ENCODE measurements at regions not wholly inside any gene's neighbourhood (a gene's known extent, or its start where the extent isn't known, plus 50 kb on each side); places are given as distances from the start of the nearest gene placed in this dataset.
A peak's percentile ranks its signal among the peaks of the same experiment; 100 is the strongest.
"Not testable (repeated sequence)": the region's sequence is repeated elsewhere in the genome, so short reads cannot be mapped to it uniquely, and the experiment has no call there.

DNA sequence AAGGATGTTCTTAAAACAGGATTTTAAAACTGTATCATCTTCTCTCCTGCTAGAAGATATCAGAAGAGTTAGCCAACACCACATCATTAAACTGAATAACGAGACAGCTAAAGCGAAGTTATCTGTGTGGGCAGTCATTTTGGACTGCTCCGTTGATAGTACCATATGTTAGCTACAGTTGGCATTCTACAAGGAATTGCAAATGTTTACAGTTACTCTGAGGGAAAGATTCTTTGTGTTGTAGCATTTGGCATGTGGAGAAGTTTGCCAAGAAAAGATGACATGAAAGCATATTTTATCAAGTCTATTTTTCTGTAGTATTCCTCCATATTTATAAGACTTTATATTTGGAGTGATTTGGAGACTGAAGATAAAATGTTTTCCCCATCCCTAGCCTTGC is 464.4 kb upstream of the POM121L12 start:
- no peak for DNase-seq

DNA sequence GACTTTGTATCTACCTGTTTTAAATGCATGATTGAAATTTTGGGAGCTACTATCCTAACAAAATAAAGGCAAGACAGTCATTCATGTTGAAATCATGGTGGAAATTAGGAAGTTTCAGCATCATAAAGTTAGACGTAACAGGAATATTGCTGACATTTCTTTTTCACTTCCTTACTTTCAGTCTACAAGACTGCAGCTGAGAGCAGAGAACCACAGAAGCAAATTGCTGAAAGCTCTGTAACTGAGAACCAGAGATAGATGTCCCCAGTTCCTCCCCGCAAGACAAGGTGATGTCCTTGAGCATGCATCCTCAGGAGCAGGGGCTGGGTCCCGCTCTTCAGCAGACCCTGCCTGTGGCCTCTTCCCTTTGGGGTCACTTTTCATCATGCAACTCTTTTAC is 466.3 kb upstream of the POM121L12 start:
- no peak for DNase-seq

DNA sequence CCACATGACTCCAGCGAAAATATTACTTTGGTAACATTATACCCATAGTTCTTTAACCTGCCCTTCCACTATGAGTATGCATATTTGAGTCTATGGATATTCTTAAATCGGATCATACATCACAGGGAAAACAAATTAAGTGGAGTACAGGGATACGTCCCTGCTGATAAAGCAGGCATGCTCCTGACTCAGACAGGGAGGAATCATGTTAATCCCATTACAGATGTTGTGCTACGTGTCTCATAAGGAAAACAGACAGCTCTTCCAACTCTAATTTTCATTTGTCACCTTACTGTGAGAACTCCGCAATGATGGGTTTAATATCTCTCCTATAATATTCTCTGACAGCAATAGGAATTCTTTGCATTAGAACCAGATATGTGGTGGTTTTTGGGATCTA is 469.5 kb upstream of the POM121L12 start:
- DNase-seq, result no peak

DNA sequence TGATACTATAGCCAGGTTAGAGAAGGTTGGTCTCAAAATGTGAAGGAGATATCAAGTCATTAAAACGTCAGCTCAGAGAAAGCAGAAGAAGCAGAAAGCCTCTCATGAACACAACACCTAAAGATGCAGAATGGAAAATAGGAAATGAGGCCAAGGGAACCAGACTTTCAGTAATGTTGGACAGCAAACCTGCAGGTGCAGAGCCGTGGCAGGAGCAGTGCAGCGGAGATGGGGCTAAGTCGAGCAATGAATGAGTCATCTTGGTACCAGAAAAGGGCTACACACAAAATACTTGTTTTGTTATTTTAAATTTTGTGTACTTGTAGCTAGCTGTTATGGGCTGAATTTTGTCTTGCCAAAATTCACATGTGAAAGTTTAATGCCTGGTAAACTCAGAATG is 479.6 kb upstream of the POM121L12 start:
- no peak for DNase-seq

DNA sequence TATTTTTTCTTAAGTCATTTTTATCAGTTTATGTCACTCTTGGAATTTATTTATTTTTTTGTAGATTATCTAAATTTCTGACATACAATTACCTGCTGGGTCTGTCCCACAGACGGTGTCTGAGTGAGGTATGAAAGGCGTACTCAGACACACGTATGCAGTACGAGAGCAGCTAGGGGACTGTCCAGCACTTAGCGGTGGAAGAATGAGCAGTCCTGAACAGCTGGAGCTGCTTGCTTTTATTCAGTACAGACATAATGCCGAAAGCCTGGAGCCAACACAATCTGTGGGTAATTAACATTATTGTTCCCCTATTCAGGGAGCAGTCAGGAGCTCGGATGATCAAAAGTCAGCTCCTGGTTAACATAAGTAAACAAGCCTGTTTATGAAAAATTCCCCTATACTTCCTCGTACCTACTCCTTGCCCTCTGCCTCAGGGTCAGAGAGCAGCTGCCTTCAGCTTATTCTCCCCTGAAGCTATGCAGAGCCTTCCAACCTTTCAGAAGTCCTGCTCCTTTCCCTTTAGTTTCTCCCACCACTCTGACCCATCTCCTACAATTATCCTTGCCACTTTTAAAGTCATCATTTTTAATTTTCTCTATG is 488.0 kb upstream of the POM121L12 start:
- DNase-seq, result peak; percentile 3

DNA sequence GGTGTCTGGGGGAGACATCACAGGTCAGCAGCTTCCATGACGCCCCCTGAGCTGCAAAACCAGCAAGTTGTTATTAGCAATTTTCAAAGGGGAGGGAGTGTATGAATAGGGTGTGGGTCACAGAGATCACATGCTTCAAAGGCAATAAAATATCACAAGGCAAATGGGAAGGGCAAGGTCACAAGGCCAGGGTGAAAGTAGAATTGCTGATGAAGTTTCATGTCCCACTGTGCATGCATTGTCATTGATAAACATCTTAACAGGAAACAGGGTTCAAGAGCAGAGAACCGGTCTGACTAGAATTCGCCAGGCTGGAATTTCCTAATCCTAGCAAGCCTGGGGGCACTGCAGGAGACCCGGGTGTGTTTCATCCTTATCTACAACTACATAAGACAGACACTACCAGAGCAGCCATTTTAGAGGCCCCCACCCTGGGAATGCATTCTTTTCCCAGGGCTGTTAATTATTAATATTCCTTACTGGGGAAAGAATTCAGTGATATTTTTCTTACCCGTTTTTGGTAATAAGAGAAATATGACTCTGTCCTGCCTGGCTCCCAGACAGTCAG is 494.2 kb upstream of the POM121L12 start:
- not testable (repeated sequence) for DNase-seq

DNA sequence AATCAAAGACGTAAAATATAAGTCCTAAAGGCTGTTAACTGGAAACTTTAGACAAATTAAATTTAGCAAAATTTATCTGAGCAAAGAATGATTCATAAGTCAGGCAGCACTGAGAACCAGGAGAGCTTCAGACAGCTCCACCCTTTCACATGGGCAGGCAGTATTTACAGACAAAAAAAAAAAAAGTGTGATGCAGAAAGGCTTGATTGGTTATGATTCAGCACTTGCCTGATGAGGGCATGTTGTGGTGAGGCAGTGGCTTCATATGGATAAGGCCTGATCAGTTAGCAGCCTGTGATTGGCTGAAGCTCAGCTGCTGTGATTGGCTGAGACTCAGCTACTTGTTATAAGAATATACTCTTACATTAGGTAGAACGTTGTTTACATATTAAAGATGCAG is 495.4 kb upstream of the POM121L12 start:
- DNase-seq, result no peak

DNA sequence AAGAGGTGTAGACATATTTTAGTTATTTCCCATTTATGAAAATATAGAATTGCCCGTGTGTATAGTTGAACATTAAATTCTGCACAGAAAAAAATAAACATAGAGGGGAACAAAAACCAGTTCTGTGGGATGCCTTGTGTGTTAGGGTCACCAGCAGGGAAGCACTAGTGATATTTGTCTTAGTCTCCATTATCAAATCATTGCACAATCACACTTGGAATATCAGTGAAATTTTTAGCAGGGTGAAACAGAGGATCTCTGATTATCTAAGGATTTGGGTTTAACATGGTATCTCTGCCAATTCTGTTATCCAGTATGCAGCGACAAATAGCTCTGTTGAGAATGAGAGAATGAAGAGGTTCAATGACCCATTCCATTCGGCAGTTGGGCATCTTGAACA is 496.0 kb upstream of the POM121L12 start:
- DNase-seq, result no peak

DNA sequence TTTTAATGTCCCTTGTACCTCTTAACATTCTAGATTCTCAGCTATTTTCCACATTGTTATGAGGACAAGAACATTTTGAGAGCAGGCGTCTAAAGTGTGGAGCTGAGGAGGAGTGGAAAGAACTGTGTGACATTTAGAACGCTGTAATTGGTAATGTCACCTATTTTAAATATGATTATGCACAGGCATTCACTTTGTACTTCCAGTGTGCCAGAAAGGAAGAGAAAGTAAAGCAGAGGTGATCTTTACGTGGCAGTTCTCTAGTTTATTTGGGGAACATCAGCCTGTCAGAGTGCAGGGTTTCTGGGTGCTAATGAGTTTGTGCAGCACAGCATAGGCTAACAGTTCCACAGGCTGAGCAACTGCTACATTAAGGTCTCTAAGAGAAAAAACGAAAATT is 498.4 kb upstream of the POM121L12 start:
- no peak for DNase-seq

DNA sequence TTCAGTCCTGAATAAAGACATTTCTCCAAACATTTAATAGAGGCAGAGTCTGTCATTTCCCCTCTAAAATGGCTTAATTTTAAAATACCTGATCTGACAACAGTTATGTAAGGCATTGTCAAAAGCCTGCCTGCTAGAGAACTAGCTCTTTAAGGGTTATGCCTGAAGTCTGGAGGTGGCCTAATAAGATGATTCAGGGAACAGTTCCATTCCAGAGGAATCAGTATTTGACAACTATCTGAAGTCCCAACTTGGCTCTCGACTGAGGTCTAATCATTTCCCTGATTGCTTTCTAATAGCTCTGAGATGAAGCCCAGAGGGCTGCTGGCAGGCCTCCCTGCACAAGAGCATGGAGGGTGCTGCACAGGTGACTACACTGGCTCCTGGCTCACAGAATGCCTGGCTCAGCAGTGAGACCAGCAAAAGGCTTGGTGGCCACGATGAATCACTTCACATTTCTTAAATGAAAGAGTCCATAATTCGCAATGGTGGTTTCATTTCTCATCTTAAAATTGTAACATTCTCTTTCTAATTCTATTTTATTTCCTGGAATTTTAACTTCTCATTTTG is 509.6 kb upstream of the POM121L12 start:
- no peak for DNase-seq

DNA sequence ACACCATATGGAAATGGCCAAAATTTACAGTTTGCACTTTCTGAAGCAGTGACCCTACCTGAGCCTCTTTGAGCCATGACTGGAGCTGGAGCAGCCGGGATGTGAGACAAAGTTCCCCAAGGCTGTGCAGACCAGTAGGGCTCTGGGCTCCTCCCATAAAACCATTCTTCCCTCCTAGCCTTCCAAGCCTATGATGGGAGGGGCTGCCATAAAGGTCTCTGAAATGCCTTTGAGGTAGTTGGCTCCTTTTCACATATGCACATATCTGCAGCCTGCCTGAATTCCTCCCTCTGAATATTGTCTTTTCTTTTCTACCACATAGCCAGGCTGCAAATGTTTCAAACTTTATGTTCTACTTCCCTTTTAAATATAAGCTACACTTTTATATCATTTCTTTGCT is 516.6 kb upstream of the POM121L12 start:
- DNase-seq, result no peak

DNA sequence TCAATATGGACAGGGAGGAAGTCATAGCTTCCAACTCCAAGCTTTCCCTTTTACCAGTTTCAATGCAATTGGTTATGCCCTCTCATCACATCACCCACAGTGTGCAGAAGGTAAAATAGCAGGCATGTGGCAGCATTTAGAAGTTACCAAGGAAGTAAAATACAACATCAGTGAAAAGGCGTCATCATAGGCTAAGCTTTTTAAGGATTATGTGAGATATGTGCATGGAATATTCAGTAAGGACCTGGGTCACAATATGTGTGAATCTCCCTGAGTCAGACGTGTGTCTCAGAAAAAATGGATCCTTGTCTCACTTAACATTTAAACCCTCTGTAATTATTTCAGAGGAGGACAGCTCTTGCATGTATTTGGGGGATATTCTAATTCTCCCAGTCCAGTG is 522.8 kb upstream of the POM121L12 start:
- DNase-seq, result no peak

DNA sequence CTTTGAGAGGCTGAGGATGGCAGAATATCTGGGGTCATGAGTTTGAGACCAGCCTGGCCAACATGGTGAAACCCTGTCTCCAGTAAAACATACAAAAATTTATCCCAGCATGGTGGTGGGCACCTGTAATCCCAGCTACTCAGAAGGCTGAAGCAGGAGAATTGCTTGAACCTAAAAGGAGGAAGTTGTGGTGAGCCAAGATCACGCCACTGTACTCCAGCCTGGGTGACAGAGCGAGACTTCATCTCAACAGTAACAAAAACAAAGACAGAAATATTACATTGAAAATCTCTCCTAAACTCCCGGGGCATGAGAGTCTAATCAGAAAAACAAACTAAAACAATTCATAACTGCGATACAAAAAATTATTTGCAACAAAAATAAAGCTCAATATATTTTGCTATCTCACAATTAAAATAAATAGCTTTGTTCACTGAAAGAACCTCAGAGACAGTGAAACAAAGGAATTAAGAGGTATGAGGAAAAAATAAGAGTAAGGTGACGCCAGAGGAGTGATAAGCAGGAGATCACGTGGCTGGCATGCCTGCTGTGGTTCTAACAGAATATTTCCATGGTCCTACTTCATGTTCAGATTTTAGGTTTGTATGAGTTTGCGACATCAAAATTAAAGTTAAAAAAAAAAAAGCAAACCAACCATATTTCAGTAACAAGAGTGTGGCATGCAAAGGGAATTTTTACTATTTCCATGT is 527.7 kb upstream of the POM121L12 start:
- no peak for DNase-seq

DNA sequence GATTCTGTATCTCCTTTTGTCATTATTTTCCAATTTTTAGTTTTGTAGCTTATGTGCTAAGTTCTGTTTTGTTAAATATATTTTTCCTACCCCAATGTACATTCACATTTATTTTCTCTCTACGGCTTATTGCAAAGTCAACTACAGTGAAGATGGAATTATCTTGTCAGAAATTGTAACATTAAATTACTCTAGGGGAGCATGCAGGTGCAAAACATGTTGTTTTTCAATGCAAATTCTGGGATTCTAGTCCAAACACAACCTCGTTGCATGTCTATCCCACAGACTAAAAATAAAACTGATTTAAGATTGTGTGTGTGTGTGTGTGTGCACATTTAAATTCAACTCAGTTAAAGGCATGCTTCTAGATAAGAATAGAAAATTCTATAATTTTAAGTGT is 529.1 kb upstream of the POM121L12 start:
- DNase-seq, result no peak

DNA sequence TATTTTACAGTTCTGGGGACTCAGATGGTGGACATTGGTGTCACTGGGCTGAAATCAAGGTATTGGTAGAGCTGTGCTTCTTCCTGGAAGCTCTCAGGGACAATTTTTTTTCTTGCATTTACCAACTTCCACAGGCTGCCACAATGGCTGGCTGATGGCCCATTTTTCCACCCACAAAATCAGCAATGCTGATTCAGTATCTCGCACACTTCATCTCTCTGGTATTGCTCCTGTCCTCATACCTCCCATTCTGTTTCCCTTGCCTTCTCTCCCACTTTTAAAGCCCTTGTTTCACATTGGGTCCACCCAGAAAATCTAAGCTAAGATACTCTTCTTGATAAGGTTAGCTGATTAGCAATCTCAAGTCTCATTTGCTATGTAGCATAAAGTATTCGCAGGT is 530.9 kb upstream of the POM121L12 start:
- DNase-seq, result no peak

DNA sequence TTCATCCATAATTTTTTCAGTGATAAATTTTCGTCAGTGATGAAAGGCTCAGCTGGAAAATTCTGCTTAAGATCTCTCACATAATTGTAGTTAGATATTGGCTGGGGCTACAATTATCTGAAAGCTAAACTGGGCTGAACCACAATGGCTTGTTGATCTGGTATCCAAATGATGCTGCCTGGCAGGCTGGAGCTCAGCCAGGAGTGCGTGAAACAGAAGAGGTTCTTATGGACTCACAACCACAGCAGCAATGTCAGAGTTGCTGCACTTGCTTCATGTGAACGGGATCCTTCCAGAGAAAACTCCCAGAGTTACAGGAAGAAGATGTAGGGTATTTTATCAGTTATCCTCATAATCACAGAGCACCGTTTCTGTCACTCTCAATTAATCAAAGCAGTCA is 533.2 kb upstream of the POM121L12 start:
- no peak for DNase-seq

DNA sequence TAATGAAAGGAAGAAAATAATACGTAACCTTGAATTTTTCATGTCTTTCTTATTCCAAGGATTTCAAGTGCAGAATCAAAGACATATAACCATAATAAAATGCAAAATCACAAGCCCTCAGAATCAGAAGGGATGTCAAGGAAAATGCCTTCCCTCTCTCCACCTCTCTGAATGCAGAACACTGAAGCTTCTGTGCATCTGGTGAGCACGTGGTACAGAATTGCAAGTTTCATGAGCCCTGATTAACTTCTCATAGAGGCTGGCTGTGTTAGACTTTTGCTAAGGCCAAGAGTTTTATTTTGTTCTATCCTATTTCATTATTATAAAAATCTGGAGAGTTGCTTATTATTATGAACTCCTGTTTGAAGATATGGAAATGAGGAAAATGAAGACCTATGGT is 533.7 kb upstream of the POM121L12 start:
- no peak for DNase-seq

DNA sequence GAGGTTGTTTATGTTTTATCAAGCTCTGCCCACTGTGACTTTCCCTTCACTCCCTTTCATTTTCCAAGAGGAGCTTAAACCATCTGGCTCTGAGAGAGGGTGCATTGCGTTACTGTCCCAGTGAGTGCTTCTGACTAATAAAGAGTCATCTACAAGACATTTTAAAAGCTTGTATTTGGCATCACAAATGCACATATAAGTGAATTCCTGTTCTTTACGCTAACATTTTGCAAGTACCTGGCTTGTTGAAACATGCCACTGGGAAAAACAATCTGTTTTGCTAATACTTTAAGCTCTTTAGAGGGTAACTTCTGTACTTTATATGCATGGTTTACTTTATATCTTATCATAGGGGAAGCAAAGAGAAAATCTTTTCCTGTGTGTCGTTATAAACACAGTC is 534.6 kb upstream of the POM121L12 start:
- no peak for DNase-seq

DNA sequence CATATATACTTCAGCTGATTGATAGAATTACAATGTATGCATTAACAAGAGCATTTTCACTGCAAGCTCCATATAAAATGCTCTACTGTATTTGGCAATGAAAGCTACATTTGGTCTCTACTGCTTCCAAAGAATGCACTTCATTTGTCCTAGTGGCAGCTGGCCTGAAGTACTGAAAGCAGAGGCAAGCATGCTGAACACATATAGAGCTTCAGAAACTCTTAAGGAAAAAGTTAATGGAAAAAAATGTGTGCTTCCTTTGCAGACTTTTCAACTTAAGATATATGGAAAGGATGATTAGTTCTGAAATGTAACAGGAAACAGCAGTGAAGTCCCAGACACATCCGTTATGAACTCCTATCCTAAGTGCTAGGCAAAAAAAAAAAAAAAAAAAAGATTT is 537.1 kb upstream of the POM121L12 start:
- DNase-seq, result no peak

DNA sequence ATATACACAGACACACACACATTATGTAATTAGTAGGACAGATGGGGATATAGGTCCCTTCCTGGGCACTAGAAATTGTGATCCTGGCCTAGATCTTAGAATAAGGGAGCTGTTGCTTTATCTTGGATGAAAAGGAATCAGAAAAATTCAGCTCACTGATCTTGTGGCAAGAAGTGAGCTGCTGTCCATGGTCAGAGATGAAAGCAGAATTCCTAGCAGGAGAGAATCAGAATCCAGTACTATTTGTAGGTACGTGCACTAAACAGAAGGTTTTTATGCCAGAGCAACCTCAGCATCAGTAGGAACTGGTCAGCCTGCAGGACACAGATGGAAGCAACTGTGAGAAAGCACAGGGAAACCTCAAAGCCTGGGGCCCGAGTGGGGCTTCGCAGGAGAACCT is 549.2 kb upstream of the POM121L12 start:
- no peak for DNase-seq

DNA sequence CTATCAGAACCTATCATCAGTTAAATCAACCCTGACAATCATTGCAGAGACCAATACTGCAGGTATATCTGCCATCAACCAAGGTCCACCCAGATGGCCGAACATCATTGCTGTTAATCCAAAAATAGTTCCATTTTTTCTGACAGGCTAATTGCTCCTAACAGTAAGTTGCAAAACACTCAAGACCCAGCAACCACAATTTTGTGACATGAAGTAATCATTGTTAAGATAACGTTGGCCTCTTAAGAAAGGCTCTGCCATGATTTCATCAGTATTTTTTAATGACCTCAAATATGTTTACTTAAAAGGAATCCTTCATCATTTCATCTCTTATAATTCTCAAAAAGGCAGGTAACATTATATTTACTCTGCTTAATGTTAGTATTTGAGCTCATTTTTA is 553.4 kb upstream of the POM121L12 start:
- no peak for DNase-seq

DNA sequence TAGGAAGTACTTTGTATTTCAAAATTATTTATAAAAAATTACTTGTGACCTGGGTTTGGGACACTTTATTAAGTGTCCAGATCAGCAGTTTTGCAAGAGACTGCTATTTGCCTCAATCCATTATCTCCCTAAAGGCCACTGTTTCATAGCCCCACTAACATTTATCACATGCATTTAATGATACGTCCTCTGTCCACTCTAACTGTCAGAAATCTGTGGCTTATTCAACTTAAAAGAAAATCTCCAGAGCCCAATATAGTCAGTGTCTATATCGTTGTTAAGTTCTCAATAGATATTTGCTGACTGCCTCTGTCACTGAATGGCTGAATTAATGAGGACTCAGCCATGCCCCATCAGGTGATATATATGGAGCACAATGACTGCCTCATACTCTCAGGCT is 553.9 kb upstream of the POM121L12 start:
- no peak for DNase-seq

DNA sequence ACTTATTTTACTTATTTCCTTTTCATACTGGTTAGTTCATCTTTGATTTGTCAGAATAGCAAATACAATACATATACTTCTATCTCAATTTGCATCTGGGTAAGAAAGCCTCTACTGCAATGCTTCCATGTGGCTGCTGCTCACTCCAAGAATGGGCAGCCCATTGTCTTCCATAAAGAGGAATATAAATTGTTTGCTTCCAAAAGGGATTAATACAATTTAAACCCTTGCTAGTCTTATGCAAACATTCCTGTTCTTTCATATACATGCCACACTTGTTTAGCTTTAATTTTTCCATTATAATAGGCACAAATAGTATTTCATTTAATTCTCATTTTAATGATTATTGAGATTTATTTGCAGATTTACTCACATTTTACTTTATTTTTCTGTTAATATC is 555.4 kb upstream of the POM121L12 start:
- DNase-seq, result no peak

DNA sequence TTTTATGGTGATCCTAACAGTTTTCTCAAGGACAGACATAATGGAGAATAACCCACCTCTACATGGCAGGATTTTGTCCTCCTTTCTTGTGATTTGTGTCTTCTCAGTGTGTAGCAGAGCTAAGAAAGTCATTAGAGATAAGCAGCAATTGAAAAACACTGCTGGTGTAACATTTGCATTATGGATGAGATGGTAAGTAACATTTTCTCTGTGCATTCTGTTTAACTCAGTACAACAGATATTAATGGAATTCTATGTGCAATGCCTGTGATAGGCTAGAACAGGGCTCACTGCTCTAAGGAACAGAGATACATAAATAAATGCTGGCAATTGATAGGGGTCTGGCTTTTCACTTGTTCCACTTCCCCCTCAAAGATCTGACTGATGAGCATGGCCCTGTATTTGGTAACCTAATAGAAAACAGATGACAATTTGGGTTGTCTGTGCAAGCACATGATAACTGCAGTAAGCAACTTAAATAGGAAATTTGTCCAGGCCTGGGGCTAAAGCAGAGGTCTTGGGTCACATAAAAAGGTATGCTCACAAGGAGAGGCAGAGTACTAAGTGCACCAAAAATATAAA is 560.3 kb upstream of the POM121L12 start:
- no peak for DNase-seq
